Ishikawa (cell line): ENCODE measurements at regions not wholly inside any gene's neighbourhood (a gene's known extent, or its start where the extent isn't known, plus 50 kb on each side); places are given as distances from the start of the nearest gene placed in this dataset.

Experiments
- CEBPB ChIP-seq: IDR thresholded peaks from 2 replicates; pipeline ENCODE4 v1.6.1; 2012
- EP300 ChIP-seq: IDR thresholded peaks from 2 replicates; pipeline ENCODE4 v1.6.1; 2012; ENCODE audit warnings: borderline replicate concordance
- NFIC ChIP-seq: IDR thresholded peaks from 2 replicates; pipeline ENCODE4 v1.6.1; 2012
- RAD21 ChIP-seq: IDR thresholded peaks from 2 replicates; pipeline ENCODE4 v1.6.1; 2012; ENCODE audit warnings: low read depth
- TAF1 ChIP-seq: IDR thresholded peaks from 2 replicates; pipeline ENCODE4 v1.6.1; 2012; ENCODE audit warnings: low read depth, mild to moderate bottlenecking
- TCF12 ChIP-seq: IDR thresholded peaks from 2 replicates; pipeline ENCODE4 v1.6.1; 2012; ENCODE audit warnings: low read depth
- USF1 ChIP-seq: IDR thresholded peaks from 2 replicates; pipeline ENCODE4 v1.6.1; 2012
- TF ChIP-seq, protein P1 (sequence below): IDR thresholded peaks from 2 replicates; pipeline ENCODE4 v1.6.1; 2012; ENCODE audit warnings: low read depth, mild to moderate bottlenecking
- TF ChIP-seq, protein P2 (sequence below): IDR thresholded peaks from 2 replicates; pipeline ENCODE4 v1.6.1; 2012

- TF ChIP-seq TCF12 (no peak), EP300 (no peak), USF1 (no peak), RAD21 (no peak), NFIC (no peak), CEBPB (no peak), TAF1 (no peak)
- TF ChIP-seq, protein P1, sequence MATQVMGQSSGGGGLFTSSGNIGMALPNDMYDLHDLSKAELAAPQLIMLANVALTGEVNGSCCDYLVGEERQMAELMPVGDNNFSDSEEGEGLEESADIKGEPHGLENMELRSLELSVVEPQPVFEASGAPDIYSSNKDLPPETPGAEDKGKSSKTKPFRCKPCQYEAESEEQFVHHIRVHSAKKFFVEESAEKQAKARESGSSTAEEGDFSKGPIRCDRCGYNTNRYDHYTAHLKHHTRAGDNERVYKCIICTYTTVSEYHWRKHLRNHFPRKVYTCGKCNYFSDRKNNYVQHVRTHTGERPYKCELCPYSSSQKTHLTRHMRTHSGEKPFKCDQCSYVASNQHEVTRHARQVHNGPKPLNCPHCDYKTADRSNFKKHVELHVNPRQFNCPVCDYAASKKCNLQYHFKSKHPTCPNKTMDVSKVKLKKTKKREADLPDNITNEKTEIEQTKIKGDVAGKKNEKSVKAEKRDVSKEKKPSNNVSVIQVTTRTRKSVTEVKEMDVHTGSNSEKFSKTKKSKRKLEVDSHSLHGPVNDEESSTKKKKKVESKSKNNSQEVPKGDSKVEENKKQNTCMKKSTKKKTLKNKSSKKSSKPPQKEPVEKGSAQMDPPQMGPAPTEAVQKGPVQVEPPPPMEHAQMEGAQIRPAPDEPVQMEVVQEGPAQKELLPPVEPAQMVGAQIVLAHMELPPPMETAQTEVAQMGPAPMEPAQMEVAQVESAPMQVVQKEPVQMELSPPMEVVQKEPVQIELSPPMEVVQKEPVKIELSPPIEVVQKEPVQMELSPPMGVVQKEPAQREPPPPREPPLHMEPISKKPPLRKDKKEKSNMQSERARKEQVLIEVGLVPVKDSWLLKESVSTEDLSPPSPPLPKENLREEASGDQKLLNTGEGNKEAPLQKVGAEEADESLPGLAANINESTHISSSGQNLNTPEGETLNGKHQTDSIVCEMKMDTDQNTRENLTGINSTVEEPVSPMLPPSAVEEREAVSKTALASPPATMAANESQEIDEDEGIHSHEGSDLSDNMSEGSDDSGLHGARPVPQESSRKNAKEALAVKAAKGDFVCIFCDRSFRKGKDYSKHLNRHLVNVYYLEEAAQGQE: no peak
- TF ChIP-seq, protein P2, sequence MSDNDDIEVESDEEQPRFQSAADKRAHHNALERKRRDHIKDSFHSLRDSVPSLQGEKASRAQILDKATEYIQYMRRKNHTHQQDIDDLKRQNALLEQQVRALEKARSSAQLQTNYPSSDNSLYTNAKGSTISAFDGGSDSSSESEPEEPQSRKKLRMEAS: no peak
Observed at GRCh38 chr15:50850003-50850402, 58.5 kb upstream of the AP4E1 start.
